HFFc6 (cell line): ENCODE measurements at regions not wholly inside any gene's neighbourhood (a gene's known extent, or its start where the extent isn't known, plus 50 kb on each side); places are given as distances from the start of the nearest gene placed in this dataset.

Experiments used
- DNase-seq: peaks from one replicate; pipeline ENCODE4 v3.0.0-alpha.2; 2018
- H3K27ac Mint-ChIP-seq: 2 replicates; pipeline ENCODE4 v1.8.0; 2020; ENCODE audit warnings: mild to moderate bottlenecking, mixed read lengths
- H3K27me3 Mint-ChIP-seq: 2 replicates; pipeline ENCODE4 v1.8.0; 2021; ENCODE audit warnings: mild to moderate bottlenecking, moderate library complexity, mixed read lengths; ENCODE audit not compliant: insufficient read depth
- H3K36me3 Mint-ChIP-seq: 2 replicates; pipeline ENCODE4 v1.8.0; 2021; ENCODE audit warnings: low read depth, mixed read lengths
- H3K4me1 Mint-ChIP-seq: 2 replicates; pipeline ENCODE4 v1.8.0; 2020; ENCODE audit warnings: low read depth, mixed read lengths
- H3K4me3 Mint-ChIP-seq: 2 replicates; pipeline ENCODE4 v1.8.0; 2020; ENCODE audit warnings: mild to moderate bottlenecking, moderate library complexity, mixed read lengths
- H3K9me3 Mint-ChIP-seq: 2 replicates; pipeline ENCODE4 v1.8.0; 2020; ENCODE audit warnings: mild to moderate bottlenecking, mixed read lengths
- TF ChIP-seq, protein P1 (sequence below): fragments of 200-600 bp; sonication (generic); IDR thresholded peaks from 2 replicates; pipeline ENCODE4 v1.5.0; 2021; ENCODE audit warnings: antibody characterized with exemption, mild to moderate bottlenecking

DNA sequence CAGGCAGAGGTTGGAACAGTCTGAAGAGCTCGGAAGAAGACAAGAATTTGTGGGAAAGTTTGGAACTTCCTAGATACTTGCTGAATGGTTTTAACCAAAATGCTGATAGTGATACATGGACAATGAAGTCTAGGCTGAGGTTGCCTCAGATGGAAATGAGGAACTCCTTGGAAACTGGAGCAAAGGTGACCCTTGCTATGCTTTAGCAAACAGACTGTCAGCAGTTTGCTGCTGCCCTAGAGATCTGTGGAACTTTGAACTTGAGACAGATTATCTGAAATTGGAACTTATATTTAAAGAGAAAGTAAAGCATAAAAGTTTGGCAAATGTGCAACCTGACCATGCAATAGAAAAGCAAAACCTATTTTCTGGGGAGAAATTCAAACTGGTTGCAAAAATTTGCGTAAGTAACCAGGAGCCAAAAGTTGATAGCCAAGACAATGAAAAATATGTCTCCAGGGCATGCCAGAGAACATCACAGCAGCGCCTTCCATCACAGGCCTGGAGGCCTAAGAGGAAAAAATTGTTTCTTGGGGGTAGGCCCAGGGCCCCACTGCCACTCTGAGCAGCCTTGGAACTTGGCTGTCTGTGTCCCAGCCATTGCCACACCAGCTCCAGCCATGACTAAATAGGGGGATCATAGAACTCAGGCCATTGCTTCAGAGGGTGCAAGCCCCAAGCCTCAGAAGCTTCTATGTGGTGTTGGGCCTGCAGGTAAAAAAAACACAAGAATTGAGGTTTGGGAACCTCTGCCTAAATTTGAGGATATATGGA is 675.3 kb downstream of the LTN1 start:
- peaks cover 20% of the 10 kb centered on the region for H3K36me3 Mint-ChIP-seq
- no peak for DNase-seq
- H3K27ac Mint-ChIP-seq, result no peak overlapping the region
- peaks cover 4% of the 10 kb centered on the region for H3K4me1 Mint-ChIP-seq
- H3K9me3 Mint-ChIP-seq, result peaks cover 9% of the 10 kb centered on the region
- TF ChIP-seq, protein P1, sequence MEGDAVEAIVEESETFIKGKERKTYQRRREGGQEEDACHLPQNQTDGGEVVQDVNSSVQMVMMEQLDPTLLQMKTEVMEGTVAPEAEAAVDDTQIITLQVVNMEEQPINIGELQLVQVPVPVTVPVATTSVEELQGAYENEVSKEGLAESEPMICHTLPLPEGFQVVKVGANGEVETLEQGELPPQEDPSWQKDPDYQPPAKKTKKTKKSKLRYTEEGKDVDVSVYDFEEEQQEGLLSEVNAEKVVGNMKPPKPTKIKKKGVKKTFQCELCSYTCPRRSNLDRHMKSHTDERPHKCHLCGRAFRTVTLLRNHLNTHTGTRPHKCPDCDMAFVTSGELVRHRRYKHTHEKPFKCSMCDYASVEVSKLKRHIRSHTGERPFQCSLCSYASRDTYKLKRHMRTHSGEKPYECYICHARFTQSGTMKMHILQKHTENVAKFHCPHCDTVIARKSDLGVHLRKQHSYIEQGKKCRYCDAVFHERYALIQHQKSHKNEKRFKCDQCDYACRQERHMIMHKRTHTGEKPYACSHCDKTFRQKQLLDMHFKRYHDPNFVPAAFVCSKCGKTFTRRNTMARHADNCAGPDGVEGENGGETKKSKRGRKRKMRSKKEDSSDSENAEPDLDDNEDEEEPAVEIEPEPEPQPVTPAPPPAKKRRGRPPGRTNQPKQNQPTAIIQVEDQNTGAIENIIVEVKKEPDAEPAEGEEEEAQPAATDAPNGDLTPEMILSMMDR, result no peak
- no peaks in the 10 kb centered on the region for H3K27me3 Mint-ChIP-seq
- no peak overlapping the region for H3K4me3 Mint-ChIP-seq

DNA sequence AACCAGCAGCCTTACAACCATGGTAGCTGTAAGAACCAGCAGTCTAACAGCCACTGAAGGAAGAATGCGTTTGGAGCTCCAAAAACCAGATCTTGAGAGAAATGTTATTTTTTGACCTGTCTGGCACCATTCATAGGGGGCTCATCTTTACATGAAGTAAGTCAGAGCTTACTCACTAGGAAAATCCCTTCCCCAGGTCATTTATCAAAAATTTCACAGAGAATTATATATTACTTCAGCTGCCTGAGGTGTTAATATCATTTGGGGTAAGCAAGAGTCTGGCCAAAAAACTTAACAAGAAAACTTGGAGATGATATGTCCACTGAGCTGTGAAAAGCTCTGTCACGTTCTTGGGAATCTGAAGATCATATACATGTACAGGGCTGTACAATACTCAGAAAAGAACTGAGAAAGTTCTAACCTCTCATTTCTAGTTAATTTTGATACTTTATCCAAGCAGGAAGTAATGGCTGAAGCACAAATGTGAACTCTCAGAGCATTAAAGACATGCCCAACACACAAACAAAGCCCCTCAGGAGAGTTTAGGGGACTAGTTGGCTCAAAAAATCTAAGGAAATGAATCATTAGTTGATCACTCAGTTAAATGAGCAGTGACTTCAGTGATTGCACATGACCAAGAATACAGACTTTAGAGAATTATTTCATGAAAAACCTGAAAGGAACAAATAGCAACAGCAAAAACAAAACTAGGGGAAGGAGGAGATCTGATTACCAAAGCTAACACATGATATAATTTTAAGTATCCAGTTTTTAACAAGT is 681.1 kb downstream of the LTN1 start:
- TF ChIP-seq, protein P1, result no peak
- H3K27ac Mint-ChIP-seq, result peak overlapping the region; percentile 49
- peaks cover 11% of the 10 kb centered on the region for H3K36me3 Mint-ChIP-seq
- no peaks in the 10 kb centered on the region for H3K27me3 Mint-ChIP-seq
- no peaks in the 10 kb centered on the region for H3K9me3 Mint-ChIP-seq
- no peak for DNase-seq
- no peak overlapping the region for H3K4me3 Mint-ChIP-seq
- peaks cover 53% of the 10 kb centered on the region for H3K4me1 Mint-ChIP-seq

DNA sequence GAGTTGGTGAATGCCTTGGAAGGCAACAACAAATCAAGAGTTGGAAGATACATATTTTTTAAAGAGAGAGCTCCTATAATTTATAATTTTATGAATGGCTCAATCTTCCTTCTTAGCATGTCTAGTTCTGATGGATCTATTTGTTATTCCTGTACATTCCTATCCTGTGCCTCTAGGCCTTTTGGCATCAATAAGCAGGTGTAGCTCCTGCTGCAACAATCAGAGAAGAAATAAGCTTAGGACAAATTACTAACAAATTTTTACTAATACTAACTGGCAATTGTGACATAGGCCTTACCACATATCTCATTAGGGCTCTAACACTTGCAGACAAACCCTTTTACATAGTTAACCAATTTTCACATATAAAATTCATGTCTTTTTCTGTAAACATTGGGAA is 682.0 kb downstream of the LTN1 start:
- peaks cover 11% of the 10 kb centered on the region for H3K36me3 Mint-ChIP-seq
- no peak overlapping the region for H3K27ac Mint-ChIP-seq
- no peak for DNase-seq
- H3K4me3 Mint-ChIP-seq, result no peak overlapping the region
- no peaks in the 10 kb centered on the region for H3K9me3 Mint-ChIP-seq
- TF ChIP-seq, protein P1, result no peak
- no peaks in the 10 kb centered on the region for H3K27me3 Mint-ChIP-seq
- H3K4me1 Mint-ChIP-seq, result peaks cover 53% of the 10 kb centered on the region

DNA sequence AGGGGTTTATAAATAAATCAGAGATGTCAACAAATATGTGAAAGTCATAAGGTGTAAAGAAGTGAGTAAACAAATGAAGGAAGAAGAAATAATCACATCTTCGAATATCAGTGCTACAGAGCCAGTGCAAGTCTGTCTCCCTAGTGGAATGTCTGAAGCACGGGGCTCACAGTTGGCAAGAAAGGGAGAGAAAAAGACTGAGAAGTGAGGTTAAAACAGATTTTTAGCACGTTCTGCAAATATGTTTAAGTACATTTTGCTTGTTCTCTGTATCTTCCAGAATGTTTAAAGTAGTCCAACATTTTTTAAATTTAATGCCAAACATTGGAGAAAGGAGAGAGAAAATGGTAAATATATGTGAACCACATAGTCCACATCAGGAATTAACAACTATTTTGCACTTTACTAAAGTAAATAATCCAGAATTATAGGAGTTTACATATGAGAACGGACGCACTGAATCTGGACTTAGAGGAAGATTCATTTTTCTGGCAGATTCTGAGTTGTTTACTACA is 682.4 kb downstream of the LTN1 start:
- Mint-ChIP-seq H3K36me3 (peaks cover 11% of the 10 kb centered on the region), H3K4me3 (no peak overlapping the region), H3K9me3 (no peaks in the 10 kb centered on the region), H3K27me3 (no peaks in the 10 kb centered on the region), H3K4me1 (peaks cover 53% of the 10 kb centered on the region), H3K27ac (no peak overlapping the region)
- TF ChIP-seq, protein P1, result no peak
- DNase-seq, result no peak

DNA sequence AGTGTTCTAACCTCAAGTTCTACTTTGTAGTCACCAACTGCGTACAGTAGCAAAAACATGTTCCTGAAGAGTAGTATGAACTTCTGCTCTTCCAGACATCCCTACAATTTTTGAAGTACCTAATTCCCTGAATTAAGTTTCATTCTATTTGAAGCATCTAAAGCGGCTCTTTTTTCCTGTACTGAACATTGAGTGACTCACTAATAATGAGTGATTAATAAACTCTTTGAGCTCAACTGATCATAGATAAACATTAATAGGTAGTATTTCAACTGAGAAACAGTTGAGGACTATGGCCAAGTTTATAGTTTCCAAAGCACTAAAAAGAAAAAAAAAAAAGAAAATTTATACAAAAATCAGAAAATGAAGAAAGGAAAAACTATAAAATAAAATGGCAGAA is 683.1 kb downstream of the LTN1 start:
- Mint-ChIP-seq H3K36me3 (peaks cover 11% of the 10 kb centered on the region), H3K27me3 (no peaks in the 10 kb centered on the region), H3K27ac (no peak overlapping the region), H3K4me1 (peaks cover 53% of the 10 kb centered on the region), H3K4me3 (no peak overlapping the region), H3K9me3 (no peaks in the 10 kb centered on the region)
- TF ChIP-seq, protein P1, result no peak
- DNase-seq, result no peak
